ENCODE measurements at regions not wholly inside any gene's neighbourhood (a gene's known extent, or its start where the extent isn't known, plus 50 kb on each side); places are given as distances from the start of the nearest gene placed in this dataset.

GRCh38 chrX:150203248-150203645 lies 159.9 kb upstream of the MAMLD1 start (continued):
- no peak for TF ChIP-seq FOXK2 (conservative IDR thresholded peaks at IDR 0.05 in 1 of 2, IDR thresholded peaks at IDR 0.05 in 1 of 2; ENCODE audit: low read depth in 2 of 2)
- no peak for TF ChIP-seq AFF1 (IDR thresholded peaks at IDR 0.05; ENCODE audit: low read depth in 1 of 2, partially characterized antibody in 2 of 2)
- no peak for TF ChIP-seq KHSRP (IDR thresholded peaks at IDR 0.05)
- TF ChIP-seq KLF6 (CRISPR knock-in tag; IDR thresholded peaks at IDR 0.05; ENCODE audit: borderline replicate concordance), result no peak
- TF ChIP-seq FOXM1 (IDR thresholded peaks at IDR 0.05; ENCODE audit: low read depth), result no peak
- no peak for TF ChIP-seq FOXM1 (CRISPR knock-in tag; IDR thresholded peaks at IDR 0.05; ENCODE audit: low read depth)

DNA sequence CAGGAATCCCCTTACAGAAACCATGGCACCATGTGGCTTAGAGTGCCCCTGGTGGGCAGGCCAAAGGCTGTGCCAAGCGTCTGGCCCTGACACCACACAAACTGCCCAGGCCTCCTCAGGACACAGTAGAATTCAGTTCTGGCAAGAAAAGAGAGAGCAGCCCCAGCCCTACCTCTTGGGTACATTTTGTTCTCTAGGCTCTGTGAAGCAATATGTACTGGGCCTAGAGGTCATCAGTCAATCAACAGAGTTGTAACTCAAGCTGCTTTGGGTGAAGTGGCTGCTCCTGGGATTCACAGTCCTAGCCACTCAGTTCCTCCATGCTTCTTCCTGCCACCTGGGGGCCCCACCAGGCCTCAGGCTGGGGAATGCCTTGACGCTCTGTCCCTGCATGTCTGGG lies 158.1 kb upstream of the MAMLD1 start:
- TF ChIP-seq RAD21 (CRISPR knock-in tag; conservative IDR thresholded peaks at IDR 0.05 in 1 of 2, IDR thresholded peaks at IDR 0.05 in 1 of 2) (peak in 1 of 2 experiments; percentile 10; a peak in 1 of 4 replicates), ZNF217 (CRISPR knock-in tag; IDR thresholded peaks at IDR 0.05) (no peak), RCOR1 (IDR thresholded peaks at IDR 0.05; ENCODE audit: borderline replicate concordance in 1 of 2, low read depth in 2 of 2, low read length in 2 of 2) (no peak)
- TF ChIP-seq, protein P1, sequence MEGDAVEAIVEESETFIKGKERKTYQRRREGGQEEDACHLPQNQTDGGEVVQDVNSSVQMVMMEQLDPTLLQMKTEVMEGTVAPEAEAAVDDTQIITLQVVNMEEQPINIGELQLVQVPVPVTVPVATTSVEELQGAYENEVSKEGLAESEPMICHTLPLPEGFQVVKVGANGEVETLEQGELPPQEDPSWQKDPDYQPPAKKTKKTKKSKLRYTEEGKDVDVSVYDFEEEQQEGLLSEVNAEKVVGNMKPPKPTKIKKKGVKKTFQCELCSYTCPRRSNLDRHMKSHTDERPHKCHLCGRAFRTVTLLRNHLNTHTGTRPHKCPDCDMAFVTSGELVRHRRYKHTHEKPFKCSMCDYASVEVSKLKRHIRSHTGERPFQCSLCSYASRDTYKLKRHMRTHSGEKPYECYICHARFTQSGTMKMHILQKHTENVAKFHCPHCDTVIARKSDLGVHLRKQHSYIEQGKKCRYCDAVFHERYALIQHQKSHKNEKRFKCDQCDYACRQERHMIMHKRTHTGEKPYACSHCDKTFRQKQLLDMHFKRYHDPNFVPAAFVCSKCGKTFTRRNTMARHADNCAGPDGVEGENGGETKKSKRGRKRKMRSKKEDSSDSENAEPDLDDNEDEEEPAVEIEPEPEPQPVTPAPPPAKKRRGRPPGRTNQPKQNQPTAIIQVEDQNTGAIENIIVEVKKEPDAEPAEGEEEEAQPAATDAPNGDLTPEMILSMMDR (IDR thresholded peaks at IDR 0.05 in 2 of 3, conservative IDR thresholded peaks at IDR 0.05 in 1 of 3; ENCODE audit: insufficient read depth in 2 of 3, low read depth in 1 of 3, low read length in 3 of 3), result peak in 1 of 3 experiments; percentile 22; a peak in 1 of 6 replicates
- Histone ChIP-seq H3K4me1 (replicated peaks in 1 of 2; ENCODE audit: control insufficient read depth in 2 of 2, insufficient read depth in 2 of 2, low read length in 2 of 2) (no peaks in the 10 kb centered on the region), H3K9me1 (ENCODE audit: control insufficient read depth, insufficient read depth, low read length) (no peaks in the 10 kb centered on the region), H3K79me2 (ENCODE audit: control insufficient read depth, insufficient read depth, low read length) (no peaks in the 10 kb centered on the region), H4K20me1 (replicated peaks; ENCODE audit: control insufficient read depth, insufficient read depth, low read length) (no peaks in the 10 kb centered on the region; the same call in 1 of the 2 replicates), H3K4me3 (no peak overlapping the region), H3K36me3 (ENCODE audit: control insufficient read depth, insufficient read depth, low read length) (no peaks in the 10 kb centered on the region), H3K9ac (ENCODE audit: insufficient read depth in 1 of 2, low read depth in 2 of 2, low read length in 2 of 2) (no peak overlapping the region), H3K4me2 (ENCODE audit: insufficient read depth, low read length) (no peak overlapping the region), H3K27ac (ENCODE audit: extremely low read depth, low read depth, low read length) (no peak overlapping the region), H2AFZ (ENCODE audit: low read depth, low read length) (no peak overlapping the region), H3K9me3 (replicated peaks; ENCODE audit: control insufficient read depth, insufficient read depth, low read depth, low read length) (no peaks in the 10 kb centered on the region), H3K27me3 (ENCODE audit: control insufficient read depth in 2 of 2, insufficient read depth in 2 of 2, low read length in 2 of 2) (no peaks in the 10 kb centered on the region; a peak in 1 of 5 replicates)
- ChIA-PET CTCF (ENCODE audit: low intra/inter-chr PET ratio) (interaction anchor here (0.7 kb wide), 1 partner anchor 514 kb away, joined by 4 read pairs; no protein-coding TSS in a partner anchor), POLR2A (no interaction called here)
- in situ Hi-C loops (cut with MboI), result no loop called here
- ATAC-seq, result peak; percentile 54
- intact Hi-C loops (cut with micrococcal nuclease), result loop anchor here (10.0 kb wide), 1 partner anchor 250 kb away; no protein-coding TSS in a partner anchor
- WGBS (ENCODE audit: insufficient coverage, low coverage, missing lambda C conversion rate), result 0% methylated on average over 1 of the region's 2 CpGs
- no peak for FAIRE-seq
- BruUV-seq (replicated peaks), result no TSS peak
- peak in 1 of 4 experiments; percentile 15 for DNase-seq (ENCODE audit: extremely low read depth in 1 of 4, low spot score in 3 of 4)

Data from K562 (cell line).